ENCODE measurements at regions not wholly inside any gene's neighbourhood (a gene's known extent, or its start where the extent isn't known, plus 50 kb on each side); places are given as distances from the start of the nearest gene placed in this dataset.

GRCh38 chr7:17437586-17437985 is 139.1 kb downstream of the AHR start:
- TF ChIP-seq CTCF (IDR thresholded peaks at IDR 0.05; ENCODE audit: low read depth, low read length, poor library complexity, severe bottlenecking) (no peak), EZH2phosphoT487 (IDR thresholded peaks at IDR 0.05; ENCODE audit: borderline replicate concordance, low read length) (no peak)

Measured in DOHH2 (cell line).